HepG2 (cell line): ENCODE measurements at regions not wholly inside any gene's neighbourhood (a gene's known extent, or its start where the extent isn't known, plus 50 kb on each side); places are given as distances from the start of the nearest gene placed in this dataset.

Source experiments
- ATAC-seq: fragments of 200-7000 bp; cut with Tn5 transposase; 3 replicates; pipeline ENCODE4 v1.9.1; 2020; ENCODE audit warnings: mild to moderate bottlenecking, moderate library complexity
- BruUV-seq: library from RNA; stranded (reverse); fragments of 400-500 nt; replicated peaks from 2 replicates; lab custom pipeline; 2021; lab: Mats Ljungman, UMichigan
- CTCF ChIA-PET: fragments of 300-600 bp; formaldehyde crosslinking; extraction: SDS; loops from one replicate; lab custom pipeline; 2021; ENCODE audit warnings: low total read pairs, inconsistent platforms, low intra/inter-chr PET ratio; lab: Yijun Ruan, JAX
- POLR2A ChIA-PET: fragments of 350-600 bp; sonication (Branson Sonifier 250); formaldehyde crosslinking; loops from one replicate; lab custom pipeline; 2020; ENCODE audit warnings: antibody characterized with exemption, inconsistent platforms; lab: Yijun Ruan, JAX
- DNase-seq: peaks from one replicate; pipeline ENCODE4 v3.0.0-alpha.2; 2015; ENCODE audit warnings: low spot score
- FAIRE-seq: peaks from 3 replicates; lab custom pipeline; 2011; peaks lifted over from hg19 to GRCh38; lab: Jason Lieb, UNC
- H2AFZ ChIP-seq: one replicate; pipeline ENCODE4 v1.6.1; 2011; ENCODE audit warnings: low read length, inconsistent platforms
- H3K27ac ChIP-seq: fragments of 300-600 bp; 3 replicates; pipeline ENCODE4 v1.8.0; 2011; ENCODE audit warnings: mixed run types, mild to moderate bottlenecking, mixed read lengths, low read length, inconsistent platforms; ENCODE audit not compliant: insufficient read depth; ENCODE audit errors: extremely low read length
- H3K27me3 ChIP-seq, 2 experiments: fragments of 200-600 bp in 1 of 2; 2 replicates in 1 of 2; 3 replicates in 1 of 2; pipeline versions ENCODE4 v1.6.0 to v1.8.0; 2011; ENCODE audit warnings: low read length in 2 of 2, mild to moderate bottlenecking in 2 of 2, moderate library complexity in 2 of 2, inconsistent platforms in 1 of 2; ENCODE audit not compliant: insufficient read depth in 2 of 2, control insufficient read depth in 1 of 2
- H3K36me3 ChIP-seq, 2 experiments: fragments of 200-600 bp in 1 of 2; replicated peaks in 1 of 2; 2 replicates in 1 of 2; 3 replicates in 1 of 2; pipeline versions ENCODE4 v1.5.1 to v1.8.0; 2011; ENCODE audit warnings: low read length in 2 of 2, inconsistent platforms in 1 of 2; ENCODE audit not compliant: insufficient read depth in 2 of 2, control insufficient read depth in 1 of 2
- H3K4me1 ChIP-seq: 2 replicates; pipeline ENCODE4 v1.5.1; 2012; ENCODE audit warnings: low read length, inconsistent platforms; ENCODE audit not compliant: insufficient read depth
- H3K4me2 ChIP-seq: 2 replicates; pipeline ENCODE4 v1.6.0; 2011; ENCODE audit warnings: low read depth, low read length, inconsistent platforms
- H3K4me3 ChIP-seq, 3 experiments: fragments of 200-600 bp in 1 of 3; sonication (generic), shearing (Covaris generic) in 1 of 3; replicated peaks in 1 of 3; 2 replicates each; pipeline ENCODE4 v1.5.1; 2011 to 2016; ENCODE audit warnings: low read length in 3 of 3, inconsistent platforms in 2 of 3, low read depth in 2 of 3, mild to moderate bottlenecking in 2 of 3, control low read depth in 1 of 3, mixed read lengths in 1 of 3; ENCODE audit not compliant: insufficient read depth in 1 of 3
- H3K79me2 ChIP-seq: one replicate; pipeline ENCODE4 v1.6.1; 2011; ENCODE audit warnings: low read length, inconsistent platforms; ENCODE audit not compliant: insufficient read depth
- H3K9ac ChIP-seq: 2 replicates; pipeline ENCODE4 v1.6.0; 2011; ENCODE audit warnings: mild to moderate bottlenecking, low read depth, low read length, inconsistent platforms; ENCODE audit not compliant: insufficient read depth
- H3K9me3 ChIP-seq: 2 replicates; pipeline ENCODE4 v1.5.1; 2012; ENCODE audit warnings: mild to moderate bottlenecking, low read length
- H4K20me1 ChIP-seq: 2 replicates; pipeline ENCODE4 v1.6.0; 2011; ENCODE audit warnings: inconsistent platforms, mild to moderate bottlenecking, low read length, moderate library complexity; ENCODE audit not compliant: insufficient read depth
- ELF1 ChIP-seq: sonication (generic); formaldehyde crosslinking; IDR thresholded peaks from 2 replicates; pipeline ENCODE4 v1.4.0; 2020; ENCODE audit warnings: missing genetic modification reagents
- FOXA1 ChIP-seq, 2 experiments: fragments of 450-650 bp in 1 of 2; sonication (generic) in 1 of 2; formaldehyde crosslinking in 1 of 2; IDR thresholded peaks; 2 replicates each; pipeline versions ENCODE4 v1.4.0 to v1.6.1; 2016 to 2020; ENCODE audit warnings: missing genetic modification reagents in 1 of 2
- GTF2F1 ChIP-seq: fragments of 150-350 bp; IDR thresholded peaks from 2 replicates; pipeline ENCODE4 v1.6.1; 2014; ENCODE audit warnings: low read length
- HDAC6 ChIP-seq: fragments of 200-600 bp; sonication (generic); IDR thresholded peaks from 2 replicates; pipeline ENCODE4 v1.7.0; 2017; ENCODE audit warnings: mild to moderate bottlenecking, antibody characterized with exemption, low read length, low read depth
- HMG20B ChIP-seq: conservative IDR thresholded peaks from 2 replicates; pipeline ENCODE4 v1.6.1; 2016; ENCODE audit warnings: missing genetic modification reagents, missing compliant biosample characterization
- HOXD1 ChIP-seq: sonication (generic); formaldehyde crosslinking; IDR thresholded peaks from 2 replicates; pipeline ENCODE4 v1.5.0; 2020; ENCODE audit warnings: missing genetic modification reagents
- KLF11 ChIP-seq: IDR thresholded peaks from 2 replicates; pipeline ENCODE4 v1.6.1; 2016; ENCODE audit warnings: missing compliant biosample characterization
- MXD4 ChIP-seq: IDR thresholded peaks from 2 replicates; pipeline ENCODE4 v1.6.1; 2016; ENCODE audit warnings: mild to moderate bottlenecking, missing biosample characterization, missing genetic modification reagents
- U2AF2 ChIP-seq: fragments of 200-400 bp; formaldehyde crosslinking; IDR thresholded peaks from 2 replicates; pipeline ENCODE4 v1.6.1; 2017; ENCODE audit warnings: low read depth, mild to moderate bottlenecking, low read length
- ZFP36L2 ChIP-seq: sonication (generic); formaldehyde crosslinking; IDR thresholded peaks from 2 replicates; pipeline ENCODE4 v1.4.0; 2020; ENCODE audit warnings: missing genetic modification reagents
- ZFX ChIP-seq: sonication (generic); formaldehyde crosslinking; IDR thresholded peaks from 2 replicates; pipeline ENCODE4 v1.4.0; 2020; ENCODE audit warnings: mild to moderate bottlenecking, low read depth, missing genetic modification reagents, moderate library complexity
- ZNF235 ChIP-seq: sonication (generic); formaldehyde crosslinking; IDR thresholded peaks from 2 replicates; pipeline ENCODE4 v1.8.1; 2023; ENCODE audit warnings: mild to moderate bottlenecking, missing genetic modification reagents, borderline replicate concordance
- ZNF292 ChIP-seq: sonication (generic); formaldehyde crosslinking; IDR thresholded peaks from 2 replicates; pipeline ENCODE4 v1.8.1; 2022; ENCODE audit warnings: mild to moderate bottlenecking, low read depth, missing genetic modification reagents, borderline replicate concordance
- ZNF850 ChIP-seq: sonication (generic); formaldehyde crosslinking; conservative IDR thresholded peaks from 2 replicates; pipeline ENCODE4 v1.9.0; 2021; ENCODE audit warnings: mild to moderate bottlenecking, missing genetic modification reagents
- WGBS: methylation state at CpG from one replicate; pipeline ENCODE4 v1.1.6; 2017; ENCODE audit warnings: low lambda C conversion rate; 5-methylcytosine and 5-hydroxymethylcytosine counted together
- in situ Hi-C: cut with HindIII; loops from 2 replicates; pipeline ENCODE4 v1.10.0; 2017; ENCODE audit warnings: low pct_unique_long_range_greater_than_20kb; ENCODE audit not compliant: extremely low pct_ligation_motif_present
- intact Hi-C: fragments of 100-400 bp; cut with micrococcal nuclease; formaldehyde crosslinking; loops from one replicate; pipeline ENCODE4 v1.10.0; 2022; ENCODE audit not compliant: unreplicated experiment
- TF ChIP-seq, protein P1 (sequence below): sonication (generic); formaldehyde crosslinking; IDR thresholded peaks from 2 replicates; pipeline ENCODE4 v1.5.0; 2020; ENCODE audit warnings: missing genetic modification reagents
- TF ChIP-seq, protein P2 (sequence below): sonication (generic); formaldehyde crosslinking; IDR thresholded peaks from 2 replicates; pipeline ENCODE4 v1.4.0; 2020; ENCODE audit warnings: missing genetic modification reagents
- TF ChIP-seq, protein P3 (sequence below): sonication (generic); formaldehyde crosslinking; IDR thresholded peaks from 2 replicates; pipeline ENCODE4 v1.8.0; 2022; ENCODE audit warnings: low read depth, missing genetic modification reagents

DNA sequence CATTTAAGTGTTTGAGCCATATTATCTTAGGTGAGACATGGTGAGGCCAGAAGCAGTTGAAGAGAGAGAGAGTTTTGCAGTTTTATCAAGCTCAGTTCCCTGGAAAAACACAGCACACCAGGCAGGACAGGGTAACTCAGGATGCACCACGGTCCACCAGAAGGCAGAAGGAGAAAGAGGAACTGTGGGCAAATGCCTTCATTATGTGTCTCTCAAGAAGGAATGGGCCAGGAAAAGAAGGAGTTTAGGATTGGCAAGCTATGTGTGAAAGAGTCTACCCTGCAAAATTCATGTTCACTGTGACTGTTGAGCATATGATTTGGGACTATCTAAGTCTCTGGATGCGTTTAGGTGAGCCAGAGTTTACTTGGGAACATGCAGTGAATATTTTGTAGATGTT is 934.5 kb upstream of the MIR17HG start (continued):
- TF ChIP-seq ZNF292 (no peak), ELF1 (CRISPR knock-in tag) (no peak)
- TF ChIP-seq, protein P1, sequence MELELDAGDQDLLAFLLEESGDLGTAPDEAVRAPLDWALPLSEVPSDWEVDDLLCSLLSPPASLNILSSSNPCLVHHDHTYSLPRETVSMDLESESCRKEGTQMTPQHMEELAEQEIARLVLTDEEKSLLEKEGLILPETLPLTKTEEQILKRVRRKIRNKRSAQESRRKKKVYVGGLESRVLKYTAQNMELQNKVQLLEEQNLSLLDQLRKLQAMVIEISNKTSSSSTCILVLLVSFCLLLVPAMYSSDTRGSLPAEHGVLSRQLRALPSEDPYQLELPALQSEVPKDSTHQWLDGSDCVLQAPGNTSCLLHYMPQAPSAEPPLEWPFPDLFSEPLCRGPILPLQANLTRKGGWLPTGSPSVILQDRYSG (CRISPR knock-in tag) = no peak
- TF ChIP-seq, all 625 proteins: peak for 0

DNA sequence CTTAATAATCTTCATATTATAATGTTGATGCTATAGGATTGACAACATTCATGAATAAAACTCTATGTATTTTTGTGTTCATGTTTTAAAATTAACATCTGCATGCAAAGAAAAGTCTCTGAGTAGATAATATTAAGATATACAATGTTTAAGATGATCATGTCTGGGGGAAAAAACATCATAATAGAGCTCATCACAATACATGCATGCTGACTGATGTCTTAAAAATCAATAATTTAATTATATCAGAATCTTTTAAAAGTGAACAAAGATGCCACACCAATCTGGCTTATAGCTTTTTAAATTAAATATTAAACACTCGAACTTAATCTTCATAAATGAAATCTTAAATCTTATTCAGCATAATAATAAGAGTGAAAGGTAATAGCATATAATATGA is 933.9 kb upstream of the MIR17HG start:
- Histone ChIP-seq H3K36me3 (no peaks in the 10 kb centered on the region), H4K20me1 (no peaks in the 10 kb centered on the region), H3K4me3 (no peak overlapping the region), H3K27ac (no peak overlapping the region), H3K4me2 (no peak overlapping the region), H3K79me2 (no peaks in the 10 kb centered on the region), H2AFZ (no peak overlapping the region), H3K9ac (no peak overlapping the region), H3K27me3 (no peaks in the 10 kb centered on the region; a peak in 1 of 5 replicates), H3K9me3 (peaks cover 38% of the 10 kb centered on the region), H3K4me1 (no peaks in the 10 kb centered on the region)
- DNase-seq = no peak
- in situ Hi-C loops (no loop called here), intact Hi-C loops (no loop called here)
- no TSS peak for BruUV-seq
- FAIRE-seq = no peak
- 4% methylated on average over 1 of the region's 1 CpG for WGBS
- no peak for ATAC-seq
- no peak for TF ChIP-seq HMG20B
- TF ChIP-seq ZFP36L2 = no peak
- TF ChIP-seq KLF11 (CRISPR knock-in tag) = no peak
- TF ChIP-seq, protein P2, sequence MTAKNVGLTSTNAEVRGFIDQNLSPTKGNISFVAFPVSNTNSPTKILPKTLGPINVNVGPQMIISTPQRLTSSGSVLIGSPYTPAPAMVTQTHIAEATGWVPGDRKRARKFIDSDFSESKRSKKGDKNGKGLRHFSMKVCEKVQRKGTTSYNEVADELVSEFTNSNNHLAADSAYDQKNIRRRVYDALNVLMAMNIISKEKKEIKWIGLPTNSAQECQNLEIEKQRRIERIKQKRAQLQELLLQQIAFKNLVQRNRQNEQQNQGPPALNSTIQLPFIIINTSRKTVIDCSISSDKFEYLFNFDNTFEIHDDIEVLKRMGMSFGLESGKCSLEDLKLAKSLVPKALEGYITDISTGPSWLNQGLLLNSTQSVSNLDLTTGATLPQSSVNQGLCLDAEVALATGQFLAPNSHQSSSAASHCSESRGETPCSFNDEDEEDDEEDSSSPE (CRISPR knock-in tag) = no peak
- TF ChIP-seq, protein P3, sequence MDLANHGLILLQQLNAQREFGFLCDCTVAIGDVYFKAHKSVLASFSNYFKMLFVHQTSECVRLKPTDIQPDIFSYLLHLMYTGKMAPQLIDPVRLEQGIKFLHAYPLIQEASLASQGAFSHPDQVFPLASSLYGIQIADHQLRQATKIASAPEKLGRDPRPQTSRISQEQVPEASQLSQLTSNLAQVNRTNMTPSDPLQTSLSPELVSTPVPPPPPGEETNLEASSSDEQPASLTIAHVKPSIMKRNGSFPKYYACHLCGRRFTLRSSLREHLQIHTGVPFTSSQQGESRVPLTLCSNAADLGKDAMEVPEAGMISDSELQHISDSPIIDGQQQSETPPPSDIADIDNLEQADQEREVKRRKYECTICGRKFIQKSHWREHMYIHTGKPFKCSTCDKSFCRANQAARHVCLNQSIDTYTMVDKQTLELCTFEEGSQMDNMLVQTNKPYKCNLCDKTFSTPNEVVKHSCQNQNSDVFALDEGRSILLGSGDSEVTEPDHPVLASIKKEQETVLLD (CRISPR knock-in tag) = no peak
- TF ChIP-seq ZFX (CRISPR knock-in tag) = no peak
- TF ChIP-seq GTF2F1 = no peak
- TF ChIP-seq MXD4 (CRISPR knock-in tag) = no peak
- no peak for TF ChIP-seq FOXA1 (IDR thresholded peaks at IDR 0.05)
- no peak for TF ChIP-seq FOXA1 (CRISPR knock-in tag; IDR thresholded peaks at IDR 0.05)
- no peak for TF ChIP-seq ZNF850 (CRISPR knock-in tag)
- TF ChIP-seq U2AF2 = no peak
- no peak for TF ChIP-seq HDAC6
- TF ChIP-seq HOXD1 (CRISPR knock-in tag) = no peak
- no peak for TF ChIP-seq ZNF235 (CRISPR knock-in tag)
- POLR2A ChIA-PET = no interaction called here
- CTCF ChIA-PET = no interaction called here
